HG03135 (cell line): ENCODE measurements at regions not wholly inside any gene's neighbourhood (a gene's known extent, or its start where the extent isn't known, plus 50 kb on each side); places are given as distances from the start of the nearest gene placed in this dataset.

ENCODE experiments used
- ATAC-seq: cut with Tn5 transposase; IDR thresholded peaks from one replicate; pipeline ENCODE4 v1.9.1; 2021; ENCODE audit warnings: mild to moderate bottlenecking, moderate library complexity; ENCODE audit not compliant: unreplicated experiment

DNA sequence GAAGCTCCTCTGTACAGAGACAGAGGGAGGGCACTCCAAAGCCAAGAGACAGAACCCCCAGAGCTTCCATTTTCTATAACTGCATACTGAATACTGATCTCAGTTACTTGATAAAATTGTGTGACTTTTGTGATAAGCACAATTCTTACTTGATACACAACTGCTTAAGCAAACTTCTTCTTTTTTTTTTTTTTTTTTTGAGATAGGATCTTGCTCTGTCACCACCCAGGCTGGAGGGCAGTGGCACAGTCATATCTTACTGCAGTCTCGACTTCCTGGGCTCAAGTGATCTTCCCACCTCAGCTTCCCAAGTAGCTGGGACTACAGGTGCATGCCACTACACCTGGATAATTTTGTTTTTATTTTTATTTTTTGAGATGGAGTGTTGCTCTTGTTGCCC, 252.1 kb upstream of the ZNF608 start:
- ATAC-seq = no peak

- ATAC-seq = no peak
Measured at GRCh38 chr5:125002727-125003598, 256.5 kb upstream of the ZNF608 start.

GRCh38 chr5:125004009-125004408, 257.6 kb upstream of the ZNF608 start:
- ATAC-seq = no peak

DNA sequence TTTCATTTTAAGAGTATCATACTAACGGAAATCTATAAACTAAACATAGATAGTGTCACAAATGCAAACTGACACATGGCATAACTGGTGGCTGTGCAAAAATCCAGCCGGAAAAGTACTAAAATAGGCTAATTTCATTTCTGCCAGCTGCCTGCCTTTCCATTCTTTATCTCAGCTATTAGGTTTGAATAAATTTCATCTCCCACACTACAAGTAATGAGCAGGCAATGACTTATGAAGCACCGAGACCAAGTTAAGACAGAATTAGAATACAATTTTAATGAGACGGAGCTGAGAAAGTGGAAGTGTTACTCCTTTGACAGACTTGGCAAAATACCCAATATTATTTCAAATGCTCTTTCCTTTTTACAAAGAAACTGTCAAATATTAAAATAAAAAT, 258.8 kb upstream of the ZNF608 start:
- peak; percentile 61 for ATAC-seq

GRCh38 chr5:125006011-125006685, 259.7 kb upstream of the ZNF608 start:
- peak; percentile 59 for ATAC-seq

DNA sequence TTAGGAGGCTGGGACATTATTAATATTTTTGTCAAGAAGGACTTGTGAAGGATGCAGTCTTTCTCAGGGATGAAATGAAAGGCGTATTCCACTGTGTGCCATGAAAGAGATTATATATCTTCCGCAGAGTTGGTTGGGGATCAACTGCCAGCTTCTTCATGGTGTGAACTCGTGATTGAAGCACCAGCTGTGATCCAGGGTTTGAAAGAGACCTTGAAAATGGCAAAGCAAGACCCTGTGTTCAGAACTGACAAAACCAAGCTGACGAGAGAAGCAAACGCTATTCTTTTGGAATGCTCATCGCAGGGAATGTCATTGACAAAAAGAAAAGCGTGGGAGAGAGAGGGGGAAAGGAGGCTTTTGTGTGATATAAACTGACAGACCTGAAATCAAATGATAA, 263.9 kb upstream of the ZNF608 start:
- no peak for ATAC-seq

DNA sequence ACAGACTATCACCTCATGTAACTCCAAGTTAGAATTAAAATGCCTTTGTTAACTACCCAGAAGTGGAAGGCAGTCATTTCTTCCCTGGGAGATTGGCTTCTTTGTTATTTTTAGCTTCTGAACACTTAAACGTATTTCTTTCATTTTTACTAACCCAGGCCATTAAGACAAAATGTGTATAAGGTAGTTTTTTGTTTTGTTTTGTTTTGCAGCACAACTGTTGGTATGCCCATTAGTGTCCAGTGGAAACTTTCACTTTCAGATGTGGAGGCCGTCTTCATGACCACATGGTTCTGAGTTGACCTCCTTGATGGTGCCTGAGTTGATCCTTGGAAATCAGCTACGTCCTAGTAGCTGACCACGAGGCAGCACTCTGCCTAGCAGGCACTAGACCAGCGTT, 264.6 kb upstream of the ZNF608 start:
- ATAC-seq = peak; percentile 61

DNA sequence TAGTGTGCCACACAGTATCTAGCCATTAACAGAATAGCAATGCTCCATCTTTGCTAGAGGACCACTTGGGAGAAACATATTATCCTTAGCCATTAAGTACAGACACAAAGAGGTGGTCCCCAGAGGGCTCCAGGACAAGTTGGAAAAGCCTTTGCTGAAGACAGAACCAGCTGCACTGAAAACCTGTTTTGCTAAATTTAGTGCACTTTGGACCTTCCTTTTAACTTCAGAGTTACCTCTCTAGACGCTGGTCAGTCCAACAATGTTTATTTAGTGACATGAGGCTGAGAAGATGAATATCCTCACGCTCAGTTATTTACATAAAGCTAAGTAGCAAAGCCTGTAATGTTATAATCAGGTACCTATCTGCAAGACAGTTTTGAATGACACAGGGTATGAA, 265.0 kb upstream of the ZNF608 start:
- peak; percentile 20 for ATAC-seq

DNA sequence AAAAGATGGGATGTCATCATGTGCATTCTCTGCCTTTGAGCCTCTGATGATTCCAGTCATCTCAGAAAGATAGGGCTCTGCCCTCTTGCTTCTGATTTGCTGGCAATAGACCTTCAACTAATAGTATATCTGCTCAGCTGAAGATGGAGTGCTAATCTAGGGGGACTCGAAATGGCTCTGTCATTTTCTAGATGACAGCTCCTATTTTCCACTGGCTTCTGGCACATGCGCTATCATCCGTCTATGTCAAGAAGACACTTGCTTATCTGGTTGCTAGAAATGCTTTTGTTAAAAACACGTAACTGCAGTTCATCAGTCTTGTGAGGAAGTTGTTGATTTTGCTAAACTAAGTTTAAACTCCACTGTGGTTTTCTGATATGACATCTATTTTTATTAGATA, 265.5 kb upstream of the ZNF608 start:
- ATAC-seq = no peak

GRCh38 chr5:125012727-125013451, 266.4 kb upstream of the ZNF608 start:
- no peak for ATAC-seq

GRCh38 chr5:125014202-125014601, 267.8 kb upstream of the ZNF608 start:
- ATAC-seq = no peak

- no peak for ATAC-seq
Measured at GRCh38 chr5:125017796-125018195, 271.4 kb upstream of the ZNF608 start.

DNA sequence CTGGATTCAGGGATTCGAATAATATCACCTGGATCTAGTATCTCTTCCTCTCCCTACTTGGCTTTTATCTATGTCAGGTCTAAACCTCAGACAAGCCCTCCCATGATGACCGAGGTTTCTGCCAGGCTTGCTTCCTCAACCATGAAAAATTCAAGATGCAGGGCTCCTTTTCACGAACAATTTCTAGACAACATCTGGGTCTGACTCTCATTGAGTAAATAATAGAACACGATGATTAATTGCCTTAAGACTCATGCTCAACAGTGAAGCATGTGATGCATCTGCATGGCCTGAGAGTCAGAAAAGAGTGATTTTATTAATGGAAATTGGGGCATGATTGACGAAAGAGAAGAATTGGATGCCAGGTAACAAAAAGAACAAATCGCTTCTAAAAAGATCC, 277.2 kb upstream of the ZNF608 start:
- no peak for ATAC-seq

DNA sequence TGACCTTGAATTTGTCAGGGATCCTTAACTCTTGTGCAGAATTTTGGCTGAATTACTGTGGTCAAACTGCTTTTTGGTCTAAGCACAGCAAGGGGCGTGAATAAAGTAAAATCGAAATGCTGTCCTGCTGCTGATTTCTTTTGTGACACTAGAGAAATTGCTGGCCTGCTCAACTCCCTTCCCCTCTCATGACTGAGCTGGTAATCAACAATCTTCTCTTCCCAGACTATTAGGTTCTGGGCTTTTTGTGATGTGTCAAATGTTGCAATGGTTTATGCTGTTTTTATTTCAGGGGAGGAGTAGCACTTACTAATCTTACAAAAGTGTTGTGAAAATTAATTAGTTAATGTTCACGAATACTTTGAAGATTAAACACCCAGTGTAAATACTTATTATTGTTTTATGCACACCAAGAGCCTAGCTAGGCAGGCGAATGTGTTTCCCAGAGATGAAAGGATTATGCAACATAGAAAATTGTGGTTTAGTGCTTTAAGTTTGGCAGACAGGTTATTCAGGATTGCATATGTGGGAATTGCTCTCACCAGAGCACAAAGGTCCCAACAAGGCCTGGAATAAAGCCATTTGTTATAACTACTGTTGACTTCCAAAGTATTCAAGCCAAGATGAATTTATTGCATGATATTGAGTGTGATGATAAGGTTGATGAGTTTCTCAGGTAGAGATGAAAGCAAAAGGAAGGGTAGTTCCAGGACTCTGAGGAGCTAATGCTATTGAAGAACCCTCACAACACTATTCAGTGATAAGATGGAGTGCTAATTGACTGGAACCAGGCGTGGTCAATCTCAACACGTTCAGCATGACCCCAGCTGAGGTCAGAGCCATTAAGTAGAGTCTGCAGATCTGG, 280.7 kb upstream of the ZNF608 start:
- no peak for ATAC-seq

DNA sequence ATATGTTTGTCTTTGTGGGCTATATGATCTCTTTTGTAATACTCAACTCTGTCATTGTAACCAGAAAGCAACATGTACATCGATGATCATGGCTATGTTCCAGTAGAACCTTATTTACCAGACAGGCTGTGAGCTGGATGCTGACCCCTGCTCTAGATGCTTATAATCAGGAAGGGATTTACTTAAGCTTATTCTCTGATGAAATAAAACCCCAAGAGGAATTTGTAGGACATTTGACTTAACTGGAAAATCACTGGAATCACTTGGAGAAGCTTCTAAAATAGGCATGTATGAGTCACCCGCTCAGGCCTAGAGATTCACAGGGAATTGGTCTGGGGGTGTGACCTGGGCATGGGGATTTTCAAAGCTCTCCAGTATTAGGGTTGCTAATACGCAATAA, 285.8 kb upstream of the ZNF608 start:
- no peak for ATAC-seq

- ATAC-seq = no peak
Measured at GRCh38 chr5:125033602-125034001, 287.2 kb upstream of the ZNF608 start.

- ATAC-seq = no peak
Measured at GRCh38 chr5:125034331-125034730, 287.9 kb upstream of the ZNF608 start.

DNA sequence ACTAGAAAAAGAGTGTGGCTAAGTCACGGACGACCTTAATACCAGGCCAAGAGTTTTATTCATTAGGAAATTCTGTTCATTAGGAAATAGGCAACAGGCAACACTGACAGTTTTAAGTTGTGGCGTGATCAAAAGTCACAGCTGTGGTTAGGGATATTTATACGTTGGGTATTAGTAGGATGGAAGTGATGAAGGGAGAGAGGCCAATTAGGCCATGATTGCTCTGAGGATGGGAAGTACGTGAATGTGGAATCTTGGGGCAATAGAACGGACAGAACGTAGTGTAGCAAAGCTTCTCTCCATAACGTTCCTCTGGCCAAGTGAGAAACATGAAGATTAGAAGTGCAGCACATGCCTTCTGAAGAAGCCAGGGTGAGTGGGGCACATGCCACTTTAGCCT, 290.1 kb upstream of the ZNF608 start:
- no peak for ATAC-seq

DNA sequence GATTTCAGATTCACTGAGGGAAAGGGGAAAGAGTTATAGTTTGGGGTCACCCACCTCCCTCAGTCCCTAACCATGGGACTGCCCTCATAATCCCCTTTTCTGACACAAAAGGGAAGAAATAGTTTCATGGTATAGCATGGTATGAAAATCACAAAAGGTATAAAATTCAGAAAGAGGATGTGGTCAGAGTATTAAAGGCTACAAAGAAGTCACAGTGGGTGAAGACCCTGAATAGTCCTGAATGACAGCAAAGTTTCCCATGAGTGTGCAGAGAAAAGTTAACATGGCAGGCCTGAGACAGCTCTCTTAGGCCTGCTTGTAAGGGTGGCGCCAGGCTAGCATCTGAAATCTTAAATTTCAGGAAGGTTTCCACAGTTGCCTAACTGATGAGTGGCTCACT, 290.6 kb upstream of the ZNF608 start:
- ATAC-seq = no peak

GRCh38 chr5:125037530-125037929, 291.1 kb upstream of the ZNF608 start:
- no peak for ATAC-seq

DNA sequence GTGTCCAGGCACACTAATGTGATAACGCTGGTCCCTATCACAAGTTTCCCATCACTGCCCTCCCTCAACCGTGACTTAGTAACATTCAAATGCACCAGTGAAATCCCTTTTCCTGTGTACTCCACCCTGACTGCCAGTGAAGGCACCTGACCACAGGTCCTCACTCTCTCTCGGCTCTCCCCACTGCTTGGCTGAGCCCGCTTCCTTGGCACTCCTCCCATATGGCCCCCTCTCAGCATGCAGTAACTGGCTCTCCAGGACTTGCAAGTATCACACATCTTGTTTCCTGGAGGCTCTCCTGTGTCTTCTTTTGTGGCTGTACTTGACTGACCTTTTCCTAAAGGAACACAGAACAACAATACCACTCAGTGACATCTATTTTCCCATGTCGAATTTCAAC, 292.0 kb upstream of the ZNF608 start:
- no peak for ATAC-seq
